NCI-H2107 (cell line): ENCODE measurements at regions not wholly inside any gene's neighbourhood (a gene's known extent, or its start where the extent isn't known, plus 50 kb on each side); places are given as distances from the start of the nearest gene placed in this dataset.
"Not testable (repeated sequence)": the region's sequence is repeated elsewhere in the genome, so short reads cannot be mapped to it uniquely, and the experiment has no call there.

Experiments used
- DNase-seq: peaks from one replicate; lab custom pipeline; 2025; lab: John Stamatoyannopoulos, UW

DNA sequence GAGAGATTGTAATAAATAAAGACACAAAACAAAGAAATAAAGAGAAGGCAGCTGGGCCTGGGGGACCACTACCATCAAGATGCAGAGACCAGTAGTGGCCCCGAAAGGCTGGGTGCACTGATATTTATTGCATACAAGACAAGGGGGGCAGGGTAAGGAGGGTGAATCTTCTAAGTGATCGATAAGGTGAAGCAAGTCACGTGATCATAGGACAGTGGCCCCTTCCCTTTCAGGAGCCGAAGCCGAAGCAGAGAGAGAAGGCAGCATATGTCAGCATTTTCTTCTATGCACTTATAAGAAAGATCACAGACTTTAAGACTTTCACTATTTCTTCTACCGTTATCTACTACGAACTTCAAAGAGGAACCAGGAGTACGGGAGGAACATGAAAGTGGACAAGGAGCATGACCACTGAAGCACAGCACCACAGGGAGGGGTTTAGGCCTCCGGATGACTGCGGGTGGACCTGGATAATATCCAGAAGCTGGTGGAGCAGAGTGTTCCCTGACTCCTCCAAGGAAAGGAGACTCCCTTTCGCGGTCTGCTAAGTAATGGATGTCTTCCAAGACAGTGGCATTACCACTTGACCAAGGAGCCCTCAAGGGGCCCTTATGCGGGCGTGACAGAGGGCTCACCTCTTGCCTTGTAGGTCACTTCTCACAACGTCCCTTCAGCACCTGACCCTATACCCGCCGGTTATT, 126.4 kb downstream of the RBM46 start:
- not testable (repeated sequence) for DNase-seq

DNA sequence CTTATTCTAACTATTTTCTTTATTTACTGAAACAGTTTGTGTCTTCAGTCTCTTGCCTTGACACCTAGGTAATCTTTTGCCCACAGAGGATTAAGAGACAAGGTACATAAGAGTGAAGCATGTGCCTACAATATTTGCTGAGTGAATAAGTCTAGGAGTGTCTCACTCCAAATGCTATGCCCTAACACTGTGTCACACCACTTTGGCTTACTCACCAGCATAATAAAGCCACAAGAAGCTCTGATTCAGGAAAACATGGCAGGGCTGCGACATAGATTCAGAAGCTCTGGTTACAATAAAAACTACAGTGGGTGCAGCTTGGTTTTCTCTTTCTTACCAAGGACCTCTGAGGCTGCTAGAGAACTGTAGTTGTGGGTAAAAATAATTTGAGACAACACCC, 127.1 kb downstream of the RBM46 start:
- DNase-seq = no peak

DNA sequence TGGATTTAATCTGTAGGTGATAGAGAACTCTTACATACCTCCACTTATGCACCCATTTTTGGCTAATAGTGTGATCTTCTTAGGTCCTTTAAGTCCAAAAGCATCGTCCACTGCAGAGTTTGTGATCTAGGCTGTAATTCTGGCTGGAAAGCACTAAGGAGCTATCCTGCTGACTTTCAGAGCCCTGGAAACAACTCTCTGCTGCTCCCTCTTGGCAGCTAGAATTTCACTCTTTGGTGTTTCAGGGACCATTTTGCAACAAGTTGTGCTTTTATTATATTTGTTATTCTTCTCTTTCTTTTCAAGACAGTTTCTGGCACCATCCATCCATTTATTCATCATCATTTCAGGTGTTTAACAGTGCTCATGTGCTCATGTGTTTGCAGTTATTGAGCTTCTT, 130.0 kb downstream of the RBM46 start:
- no peak for DNase-seq

DNA sequence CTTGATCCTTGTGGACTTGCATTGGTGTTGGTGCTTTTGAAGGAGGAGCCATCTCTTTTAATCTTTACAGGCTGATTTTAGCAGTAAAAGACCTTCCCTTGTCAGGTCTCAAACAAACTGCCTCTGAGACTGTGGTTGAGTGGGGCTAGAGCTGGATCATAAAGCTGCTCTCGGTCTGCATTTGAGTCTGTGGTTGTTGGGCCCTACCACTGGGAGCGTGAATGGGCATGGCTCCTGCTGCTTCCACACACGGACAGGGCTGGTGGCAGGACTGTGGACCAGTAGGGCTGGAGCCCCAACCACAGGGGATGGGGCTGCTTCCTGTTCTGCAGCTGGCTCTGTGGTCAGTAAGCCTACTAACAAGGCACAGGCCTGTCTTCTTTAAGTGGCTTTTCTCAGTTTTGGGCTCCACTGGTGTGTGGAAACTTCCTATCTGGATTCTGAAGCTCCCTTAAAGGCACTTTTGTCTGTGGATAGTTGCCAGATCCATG, 130.6 kb downstream of the RBM46 start:
- no peak for DNase-seq

DNA sequence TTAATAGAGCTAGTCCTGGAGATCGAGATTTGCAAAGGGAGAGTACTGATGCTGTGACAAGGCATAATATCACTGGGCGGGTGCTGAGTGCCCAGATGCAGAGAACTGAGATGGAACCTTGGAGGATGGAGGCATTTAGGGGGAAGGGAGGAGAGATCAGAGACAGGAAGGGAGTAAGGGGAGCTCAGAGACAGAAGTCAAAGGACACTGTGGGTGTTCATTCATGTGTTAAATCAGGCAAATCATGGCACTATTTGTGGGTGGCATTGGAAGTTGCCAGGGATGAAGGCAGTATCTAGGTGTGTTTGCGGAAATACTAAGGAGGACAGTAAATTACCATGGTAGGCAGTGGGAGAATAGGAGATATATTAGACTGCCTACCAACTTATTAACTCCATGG, 135.0 kb downstream of the RBM46 start:
- no peak for DNase-seq

DNA sequence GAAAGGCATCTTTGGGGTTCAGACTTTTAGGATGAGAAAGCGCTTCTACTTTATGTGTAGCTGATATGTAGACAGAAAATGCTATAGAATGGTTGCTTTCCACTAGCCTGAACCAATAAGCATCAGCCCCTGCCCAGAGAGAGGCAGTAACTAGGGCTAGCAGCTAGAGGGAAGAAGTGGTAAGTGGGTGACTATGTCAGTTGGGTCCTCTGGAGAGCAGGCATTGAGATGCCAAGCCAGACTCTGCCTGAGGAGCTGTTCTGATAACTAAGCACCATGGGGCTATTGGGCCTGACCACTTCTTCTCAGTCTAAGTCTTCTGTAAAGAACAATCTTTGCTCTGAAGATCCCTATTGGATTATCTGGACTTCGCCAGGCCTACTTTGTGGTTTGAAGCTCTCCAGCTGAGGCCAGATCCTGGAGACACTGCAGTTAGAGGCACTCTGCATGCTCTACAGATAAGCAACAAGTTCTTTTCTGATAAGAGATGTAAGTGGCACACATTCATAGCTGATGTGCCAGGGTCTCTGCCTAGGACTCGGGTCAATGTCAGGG, 146.1 kb downstream of the RBM46 start:
- no peak for DNase-seq

DNA sequence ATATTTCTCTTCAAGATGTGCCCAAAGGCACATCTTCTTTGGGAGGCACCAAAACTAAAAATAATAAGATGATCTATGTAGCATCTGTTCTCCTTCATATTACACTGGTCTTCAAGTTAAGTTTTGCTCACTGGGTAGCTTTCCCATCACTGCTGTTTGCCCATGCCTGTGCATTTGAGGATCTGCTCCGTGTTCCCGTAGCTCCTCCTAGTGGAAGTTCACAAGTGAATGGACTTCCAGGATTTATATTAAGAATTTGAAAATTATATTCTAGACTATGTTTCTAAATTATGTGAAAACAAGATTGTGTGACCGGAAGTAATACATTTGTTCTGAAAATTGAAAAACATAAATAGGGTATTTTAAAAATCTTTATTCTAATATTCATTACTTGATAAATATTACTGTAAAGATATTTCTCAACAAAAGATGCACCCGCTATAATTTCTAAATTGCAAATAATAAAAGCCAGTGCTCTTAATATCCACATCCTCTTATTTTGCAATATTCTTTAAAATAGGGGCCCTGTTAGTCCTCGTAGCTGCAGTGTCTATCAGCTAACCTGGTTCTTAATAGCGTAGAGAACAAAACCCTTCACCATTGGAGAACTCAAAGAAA, 147.7 kb downstream of the RBM46 start:
- no peak for DNase-seq

DNA sequence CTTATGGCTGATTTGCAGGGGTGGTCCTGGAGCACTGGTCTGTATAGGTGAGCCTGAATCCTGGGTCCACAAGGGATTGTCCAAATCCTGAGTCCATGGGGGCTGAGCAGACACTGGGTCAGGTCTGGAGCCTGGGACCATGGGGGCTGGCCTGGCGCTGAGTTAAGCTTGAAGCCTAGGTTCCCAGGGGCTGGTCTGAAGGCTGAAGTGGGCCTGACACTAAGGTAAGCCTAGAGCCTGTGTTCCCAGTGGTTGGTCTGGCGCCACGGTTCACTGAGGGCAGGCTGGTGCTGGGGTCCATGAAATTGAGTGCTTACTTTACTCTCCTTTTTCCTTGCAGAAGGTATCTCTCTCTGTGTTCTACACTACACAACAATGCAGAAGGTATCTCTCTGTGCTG, 155.8 kb downstream of the RBM46 start:
- no peak for DNase-seq

DNA sequence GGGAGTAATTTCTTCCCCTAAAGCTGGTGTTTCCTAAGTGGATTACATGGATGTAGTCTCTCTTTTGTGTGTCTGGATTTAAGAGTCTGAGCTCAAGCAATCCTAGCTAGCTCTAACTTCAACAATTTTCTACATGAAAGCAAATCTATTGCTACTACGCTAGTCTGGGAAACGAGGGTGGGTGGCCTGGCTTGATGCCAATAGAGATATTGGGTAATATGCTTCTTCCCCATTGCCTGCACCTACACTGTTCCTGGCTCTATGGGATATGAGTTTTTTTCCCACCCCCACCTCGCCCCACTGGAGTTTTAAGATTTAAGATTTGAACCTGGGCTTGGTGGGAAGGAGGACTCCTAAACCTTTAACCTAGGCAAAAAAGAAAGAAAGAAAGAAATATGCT, 158.8 kb downstream of the RBM46 start:
- DNase-seq = no peak

DNA sequence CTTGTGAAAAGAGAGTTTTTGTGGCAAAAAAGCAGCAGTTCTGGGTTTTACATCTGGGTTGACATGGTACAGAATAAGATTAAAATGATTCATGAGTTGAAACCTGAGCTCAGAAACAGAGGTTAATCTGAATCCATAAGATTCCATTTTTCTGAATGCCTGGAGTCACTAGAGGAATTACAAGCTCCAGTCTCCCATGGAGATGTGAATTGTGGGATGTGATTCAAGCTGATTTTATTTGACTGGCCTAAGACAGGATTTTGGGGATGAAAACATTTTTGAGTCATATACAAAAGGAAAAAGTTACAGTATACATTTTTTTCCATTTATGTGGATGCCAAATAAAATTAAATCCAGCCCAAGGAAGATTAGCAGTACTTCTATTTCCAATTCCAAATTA, 161.1 kb downstream of the RBM46 start:
- no peak for DNase-seq

DNA sequence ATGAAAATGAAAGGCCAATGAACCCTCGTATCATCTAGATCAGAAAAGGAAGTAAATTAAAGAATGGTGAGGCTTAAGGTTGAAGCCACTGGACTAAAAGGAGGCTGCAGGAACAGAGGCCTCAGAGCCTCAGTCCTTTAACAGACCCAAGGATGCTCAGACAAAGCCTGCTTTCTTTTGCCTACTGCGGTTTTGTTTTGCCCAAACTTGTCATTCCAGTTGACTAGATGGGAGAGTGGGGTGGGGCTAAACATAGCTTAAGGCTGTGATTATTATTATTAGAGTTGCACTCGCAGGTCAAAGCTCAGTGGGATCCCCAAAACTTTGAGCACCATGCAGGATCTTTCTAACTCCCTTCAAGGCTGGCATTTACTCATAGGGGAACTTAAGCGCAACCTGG, 163.9 kb downstream of the RBM46 start:
- DNase-seq = no peak

DNA sequence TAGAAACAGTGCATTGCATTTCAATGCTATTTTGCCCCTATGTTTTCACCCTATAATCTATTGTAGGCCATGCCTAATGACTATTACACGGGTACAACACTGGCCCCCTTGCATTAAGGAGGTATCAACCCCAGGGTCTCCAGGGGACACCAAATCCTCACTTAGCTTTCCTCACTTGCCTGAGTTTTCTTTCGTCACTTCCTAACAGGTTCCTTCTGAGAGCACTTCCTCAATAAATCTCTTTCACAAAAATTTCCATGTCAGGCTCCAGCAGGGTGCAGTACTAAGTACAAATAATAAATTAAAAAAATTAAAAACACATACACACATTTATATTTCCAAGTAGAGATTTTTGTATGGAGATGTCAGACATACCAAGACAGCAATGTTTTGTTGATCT, 165.0 kb downstream of the RBM46 start:
- no peak for DNase-seq

DNA sequence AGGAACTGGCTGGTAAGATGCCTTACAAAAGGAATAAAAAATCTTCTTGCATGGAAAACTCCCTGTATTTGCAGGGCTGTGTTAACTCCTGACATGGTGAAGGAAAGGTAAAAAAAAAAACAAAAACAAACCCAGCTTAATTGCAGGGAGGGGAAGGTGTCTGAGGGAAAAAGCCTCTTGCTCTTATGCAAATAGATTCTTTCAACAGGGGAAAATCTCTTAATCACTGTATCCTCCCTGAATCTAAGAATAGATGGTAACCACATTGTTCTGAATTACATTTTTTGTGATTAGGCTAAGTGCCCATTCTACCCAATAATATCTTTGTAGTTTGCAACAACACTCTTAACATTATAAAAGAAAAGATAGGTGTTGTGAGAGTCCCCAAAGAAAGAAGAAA, 172.6 kb downstream of the RBM46 start:
- no peak for DNase-seq

DNA sequence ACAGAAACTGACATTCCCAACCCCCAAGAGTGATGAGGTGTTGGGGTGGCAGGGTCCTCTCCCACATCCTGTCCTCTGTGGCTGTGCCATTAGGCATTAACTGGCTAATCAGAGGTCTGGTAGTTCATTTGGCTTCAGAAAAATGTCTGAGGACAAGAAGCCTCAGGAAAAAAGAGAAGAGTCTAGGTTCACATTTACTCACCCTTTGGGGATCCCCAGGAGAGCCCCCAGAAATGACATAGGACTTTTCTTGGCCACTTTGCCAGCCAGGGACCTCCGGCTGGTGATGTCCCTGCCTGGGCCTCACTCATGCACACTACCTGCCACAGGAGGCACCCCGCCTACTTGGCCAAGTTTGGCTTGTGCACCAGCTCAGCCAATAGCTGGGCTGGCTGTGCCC, 173.0 kb downstream of the RBM46 start:
- DNase-seq = no peak

DNA sequence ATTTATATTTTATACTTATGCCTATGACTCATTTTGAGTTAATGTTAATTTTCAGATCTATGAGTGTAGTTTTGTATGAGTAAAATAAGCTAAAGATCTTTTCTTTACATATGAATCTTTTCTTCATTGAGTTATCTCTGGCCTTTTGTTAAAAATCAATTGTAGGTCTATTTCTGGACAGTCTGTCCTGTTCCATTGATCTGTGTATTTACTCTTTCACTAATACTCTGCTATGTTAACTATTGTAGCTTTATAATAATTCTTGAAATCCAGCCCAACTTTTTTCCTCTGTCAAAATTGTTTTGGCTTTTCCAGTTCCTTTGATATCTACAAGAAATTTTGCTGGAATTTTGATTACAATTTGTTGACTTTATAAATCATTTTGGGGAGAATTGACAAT, 177.0 kb downstream of the RBM46 start:
- DNase-seq = no peak

DNA sequence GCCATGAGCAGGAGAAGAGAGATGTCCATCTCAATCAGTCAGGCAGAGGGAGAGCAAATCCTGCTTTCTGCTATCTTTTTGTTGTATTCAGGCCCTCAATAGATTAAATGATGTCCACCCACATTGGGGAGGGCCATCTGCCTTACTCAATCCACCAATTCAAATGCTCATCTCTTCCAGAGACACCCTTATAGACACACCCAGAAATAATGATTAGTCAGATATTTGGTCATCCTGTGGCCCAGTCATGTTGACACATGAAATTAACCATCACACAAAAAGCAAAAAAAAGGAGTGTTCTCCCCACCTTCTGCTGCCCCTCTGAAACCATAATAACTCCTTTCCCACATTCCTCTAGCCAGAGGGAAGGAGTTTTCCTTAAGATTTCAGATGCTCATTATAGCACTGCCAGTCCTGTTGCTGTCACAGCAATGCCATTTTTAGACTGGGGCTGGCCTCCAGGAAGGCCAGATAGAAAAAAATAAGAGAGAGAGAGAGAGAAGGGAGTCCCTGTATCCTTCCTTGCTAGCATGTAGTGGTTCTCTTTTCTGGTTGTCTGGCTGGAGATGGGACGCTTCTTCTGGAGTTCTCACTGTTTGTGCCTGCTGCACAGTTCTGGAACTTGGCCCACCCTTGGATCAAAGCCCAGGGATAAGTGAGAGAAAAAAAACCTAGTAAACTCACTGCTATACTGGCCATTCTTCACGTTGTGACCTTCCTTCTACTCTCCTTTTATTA, 177.7 kb downstream of the RBM46 start:
- no peak for DNase-seq

DNA sequence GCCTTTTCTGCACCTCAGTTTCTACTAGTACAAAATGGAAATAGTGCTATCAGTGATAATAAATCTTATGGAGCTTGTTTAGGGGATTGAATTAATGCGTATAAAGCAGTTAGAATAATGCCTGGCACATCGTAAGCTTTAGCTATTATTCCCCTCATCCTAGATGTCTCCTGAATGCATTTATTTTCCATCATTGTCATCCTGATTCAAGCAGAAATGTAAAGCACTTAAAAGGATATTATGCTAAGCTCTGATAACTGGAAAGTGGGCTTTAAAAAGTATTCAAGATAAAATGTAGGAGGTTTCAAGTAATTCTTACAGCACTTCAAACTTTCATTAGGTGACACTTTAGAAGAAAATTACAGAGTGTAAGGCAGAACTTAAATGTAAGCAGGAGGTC, 178.7 kb downstream of the RBM46 start:
- no peak for DNase-seq

DNA sequence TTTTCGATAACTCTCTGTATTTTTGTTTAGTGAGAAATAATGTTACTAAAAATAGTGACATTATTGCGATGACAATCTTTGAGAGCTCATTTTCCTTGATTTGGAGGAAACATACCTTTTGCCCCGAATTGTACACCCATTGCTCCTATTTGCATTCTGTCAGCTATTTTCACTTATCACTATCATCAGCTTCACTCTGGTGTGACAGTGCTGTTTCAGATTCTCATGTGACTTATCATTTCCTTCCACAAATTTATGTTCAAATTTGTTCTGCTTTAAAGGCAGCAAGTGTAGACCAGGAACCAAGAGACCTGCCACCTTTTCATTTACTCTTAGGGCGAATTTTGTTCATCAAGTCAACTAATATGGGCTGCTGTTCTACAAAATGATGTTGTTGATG, 179.4 kb downstream of the RBM46 start:
- DNase-seq = no peak

DNA sequence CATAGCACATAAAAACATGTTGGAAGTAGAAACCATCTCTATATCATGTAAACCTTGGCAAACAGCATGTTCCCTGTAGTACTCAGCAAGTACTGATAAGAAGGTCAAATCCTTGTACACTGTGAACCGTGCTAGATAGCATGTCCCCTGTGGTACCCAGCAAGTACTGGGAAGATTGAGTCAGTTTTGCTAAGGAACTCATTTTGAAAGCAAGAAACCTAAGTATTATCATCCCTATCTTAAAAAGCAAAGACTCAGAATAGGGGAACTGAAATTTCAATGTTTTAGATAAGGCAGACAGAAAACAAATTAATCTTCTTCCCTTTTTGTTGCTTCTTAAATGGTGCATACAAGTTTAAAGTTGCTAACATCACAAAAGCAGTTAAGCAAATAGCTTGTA, 180.2 kb downstream of the RBM46 start:
- no peak for DNase-seq

DNA sequence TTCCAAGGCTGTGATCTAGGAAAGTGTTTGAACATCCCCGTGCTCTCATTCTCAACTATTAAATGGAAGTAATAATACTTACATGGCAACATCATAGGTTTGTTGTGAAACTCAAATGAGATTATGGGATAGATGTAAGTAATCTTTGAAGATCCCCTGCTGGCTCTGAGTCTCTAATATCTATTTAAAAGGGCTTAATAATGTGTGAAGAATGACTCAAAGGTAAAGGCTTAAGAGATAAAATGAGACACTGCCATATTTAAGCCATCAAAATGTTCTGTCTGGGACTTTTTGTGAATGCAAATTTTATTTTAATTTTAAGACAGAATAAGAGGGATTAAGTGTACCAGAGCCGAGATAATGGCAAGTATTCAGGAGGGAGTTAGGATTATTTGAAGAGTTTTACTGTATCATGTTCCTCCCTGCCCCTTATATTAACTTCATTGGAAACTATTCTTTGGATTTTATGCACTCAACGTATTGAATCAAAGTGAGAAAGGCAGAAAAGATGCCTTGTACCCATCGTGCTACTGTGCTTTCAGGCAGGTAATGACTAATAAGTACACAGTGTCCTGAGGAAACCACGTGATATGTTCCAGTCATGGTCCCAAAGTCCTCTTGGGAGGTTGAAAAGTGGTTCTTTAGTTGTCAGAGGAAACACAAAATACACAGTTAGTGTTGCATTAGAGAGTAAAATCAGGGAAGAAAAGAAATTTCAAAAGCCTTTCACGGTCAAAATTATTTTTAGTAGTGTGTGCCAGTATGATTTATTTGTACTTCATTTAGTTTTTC, 192.4 kb downstream of the RBM46 start:
- DNase-seq = no peak

DNA sequence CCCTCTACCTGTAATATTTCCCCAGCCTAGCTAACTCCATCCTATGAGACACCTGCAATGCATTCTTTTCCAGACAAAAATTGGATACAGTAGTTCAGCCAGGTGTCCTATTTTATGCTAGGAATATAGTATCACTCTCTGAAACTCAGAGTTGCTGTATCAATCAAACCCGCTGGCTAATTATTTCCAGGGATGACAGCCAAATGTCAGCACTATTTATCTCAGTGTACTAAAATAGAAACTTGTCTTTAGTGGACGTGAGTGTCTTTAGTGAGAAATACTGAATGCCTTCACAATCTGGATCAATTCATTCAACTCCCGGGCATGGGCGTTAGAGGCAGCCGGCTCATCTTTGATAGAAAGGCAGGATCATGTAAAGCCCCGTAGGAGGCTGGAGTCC, 196.2 kb downstream of the RBM46 start:
- DNase-seq = no peak
